Panc1 (cell line): ENCODE measurements at regions not wholly inside any gene's neighbourhood (a gene's known extent, or its start where the extent isn't known, plus 50 kb on each side); places are given as distances from the start of the nearest gene placed in this dataset.
A peak's percentile ranks its signal among the peaks of the same experiment; 100 is the strongest.

ENCODE experiments used
- ATAC-seq: fragments of 200-7000 bp; cut with Tn5 transposase; 2 replicates; pipeline ENCODE4 v1.9.1; 2020; ENCODE audit warnings: mild to moderate bottlenecking, moderate library complexity
- BruUV-seq: library from RNA; stranded (reverse); fragments of 400-500 nt; replicated peaks from 2 replicates; lab custom pipeline; 2021; lab: Mats Ljungman, UMichigan
- CTCF ChIA-PET: fragments of 300-600 bp; sonication (Branson Sonifier 250); formaldehyde crosslinking; loops from one replicate; lab custom pipeline; 2022; ENCODE audit warnings: antibody characterized with exemption; lab: Charles Lee
- POLR2A ChIA-PET: fragments of 300-600 bp; sonication (Branson Sonifier 250); formaldehyde crosslinking; loops from one replicate; lab custom pipeline; 2022; ENCODE audit warnings: antibody characterized with exemption; lab: Charles Lee
- DNase-seq: peaks from one replicate; pipeline ENCODE4 v3.0.0-alpha.2; 2010; ENCODE audit warnings: low read depth, low spot score
- H3K27ac ChIP-seq: 2 replicates; pipeline ENCODE4 v1.5.1; 2011; ENCODE audit warnings: mild to moderate bottlenecking, low read length, inconsistent platforms
- H3K27me3 ChIP-seq: fragments of 200-500 bp; sonication (Bioruptor generic); 2 replicates; pipeline ENCODE4 v1.6.0; 2014; ENCODE audit warnings: low read length, inconsistent platforms; ENCODE audit not compliant: control insufficient read depth, insufficient read depth
- H3K36me3 ChIP-seq: fragments of 200-500 bp; sonication (Bioruptor generic); 2 replicates; pipeline ENCODE4 v1.5.1; 2014; ENCODE audit warnings: inconsistent platforms, mild to moderate bottlenecking, low read length, moderate library complexity; ENCODE audit not compliant: control insufficient read depth, insufficient read depth
- H3K4me1 ChIP-seq: 2 replicates; pipeline ENCODE4 v1.5.1; 2011; ENCODE audit warnings: inconsistent platforms, mild to moderate bottlenecking, low read length, moderate library complexity; ENCODE audit not compliant: control insufficient read depth, insufficient read depth
- H3K4me3 ChIP-seq, 2 experiments: 2 replicates each; pipeline ENCODE4 v1.5.1; 2011 to 2012; ENCODE audit warnings: low read depth in 2 of 2, low read length in 2 of 2, mild to moderate bottlenecking in 2 of 2, inconsistent platforms in 1 of 2, moderate library complexity in 1 of 2
- H3K9me3 ChIP-seq: fragments of 200-500 bp; sonication (Bioruptor generic); 2 replicates; pipeline ENCODE4 v1.5.1; 2014; ENCODE audit warnings: low read depth, mild to moderate bottlenecking, inconsistent platforms, low read length, moderate library complexity; ENCODE audit not compliant: control insufficient read depth, insufficient read depth
- POLR2AphosphoS5 ChIP-seq: IDR thresholded peaks from 2 replicates; pipeline ENCODE4 v1.6.1; 2012; ENCODE audit warnings: mild to moderate bottlenecking, low read depth, low read length, moderate library complexity
- SIN3A ChIP-seq: IDR thresholded peaks from 2 replicates; pipeline ENCODE4 v1.6.1; 2012; ENCODE audit warnings: low read depth, mild to moderate bottlenecking, low read length, moderate library complexity, borderline replicate concordance; ENCODE audit not compliant: insufficient read depth
- TCF7L2 ChIP-seq: IDR thresholded peaks from 2 replicates; pipeline ENCODE4 v1.6.1; 2011; ENCODE audit warnings: mild to moderate bottlenecking, low read depth, low read length, inconsistent platforms
- in situ Hi-C: cut with HindIII; loops from 2 replicates; pipeline ENCODE4 v1.10.0; 2016; ENCODE audit warnings: low sequenced_read_pairs, low pct_unique_long_range_greater_than_20kb
- intact Hi-C: fragments of 100-400 bp; cut with micrococcal nuclease; formaldehyde crosslinking; loops from one replicate; pipeline ENCODE4 v1.10.0; 2022; ENCODE audit not compliant: unreplicated experiment
- TF ChIP-seq, protein P1 (sequence below), 2 experiments: IDR thresholded peaks; 2 replicates each; pipeline ENCODE4 v1.6.1; 2011 to 2012; ENCODE audit warnings: low read depth in 2 of 2, control low read depth in 1 of 2, low read length in 1 of 2, mild to moderate bottlenecking in 1 of 2, moderate library complexity in 1 of 2; ENCODE audit not compliant: insufficient read depth in 1 of 2
- TF ChIP-seq, protein P2 (sequence below): fragments of 450-650 bp; IDR thresholded peaks from 2 replicates; pipeline ENCODE4 v1.5.1; 2017; ENCODE audit warnings: mild to moderate bottlenecking

DNA sequence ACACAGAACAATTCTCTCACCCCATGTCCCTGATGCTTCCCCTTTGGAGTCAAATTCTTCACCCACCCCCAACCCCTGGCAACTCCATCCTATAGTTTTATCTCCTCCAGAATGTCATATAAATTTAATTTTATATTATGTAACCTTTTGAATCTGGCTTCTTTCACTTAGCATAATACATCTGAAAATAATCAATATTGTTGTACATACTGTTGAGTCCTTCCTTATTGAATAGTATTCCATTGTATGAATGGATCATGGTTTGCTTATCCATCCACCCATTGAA, 98.9 kb upstream of the TSC22D2 start:
- Histone ChIP-seq H3K4me1 (no peaks in the 10 kb centered on the region), H3K27me3 (no peaks in the 10 kb centered on the region), H3K4me3 (no peak overlapping the region), H3K27ac (peak overlapping the region; percentile 60; the same call in 1 of the 2 replicates), H3K36me3 (no peaks in the 10 kb centered on the region), H3K9me3 (peaks cover 32% of the 10 kb centered on the region; the same call in 1 of the 2 replicates)
- DNase-seq (no peak), ATAC-seq (no peak)
- BruUV-seq, result no TSS peak
- intact Hi-C loops, result no loop called here
- ChIA-PET POLR2A (no interaction called here), CTCF (no interaction called here)
- no peak for TF ChIP-seq POLR2AphosphoS5
- no peak for TF ChIP-seq SIN3A
- TF ChIP-seq, protein P1, sequence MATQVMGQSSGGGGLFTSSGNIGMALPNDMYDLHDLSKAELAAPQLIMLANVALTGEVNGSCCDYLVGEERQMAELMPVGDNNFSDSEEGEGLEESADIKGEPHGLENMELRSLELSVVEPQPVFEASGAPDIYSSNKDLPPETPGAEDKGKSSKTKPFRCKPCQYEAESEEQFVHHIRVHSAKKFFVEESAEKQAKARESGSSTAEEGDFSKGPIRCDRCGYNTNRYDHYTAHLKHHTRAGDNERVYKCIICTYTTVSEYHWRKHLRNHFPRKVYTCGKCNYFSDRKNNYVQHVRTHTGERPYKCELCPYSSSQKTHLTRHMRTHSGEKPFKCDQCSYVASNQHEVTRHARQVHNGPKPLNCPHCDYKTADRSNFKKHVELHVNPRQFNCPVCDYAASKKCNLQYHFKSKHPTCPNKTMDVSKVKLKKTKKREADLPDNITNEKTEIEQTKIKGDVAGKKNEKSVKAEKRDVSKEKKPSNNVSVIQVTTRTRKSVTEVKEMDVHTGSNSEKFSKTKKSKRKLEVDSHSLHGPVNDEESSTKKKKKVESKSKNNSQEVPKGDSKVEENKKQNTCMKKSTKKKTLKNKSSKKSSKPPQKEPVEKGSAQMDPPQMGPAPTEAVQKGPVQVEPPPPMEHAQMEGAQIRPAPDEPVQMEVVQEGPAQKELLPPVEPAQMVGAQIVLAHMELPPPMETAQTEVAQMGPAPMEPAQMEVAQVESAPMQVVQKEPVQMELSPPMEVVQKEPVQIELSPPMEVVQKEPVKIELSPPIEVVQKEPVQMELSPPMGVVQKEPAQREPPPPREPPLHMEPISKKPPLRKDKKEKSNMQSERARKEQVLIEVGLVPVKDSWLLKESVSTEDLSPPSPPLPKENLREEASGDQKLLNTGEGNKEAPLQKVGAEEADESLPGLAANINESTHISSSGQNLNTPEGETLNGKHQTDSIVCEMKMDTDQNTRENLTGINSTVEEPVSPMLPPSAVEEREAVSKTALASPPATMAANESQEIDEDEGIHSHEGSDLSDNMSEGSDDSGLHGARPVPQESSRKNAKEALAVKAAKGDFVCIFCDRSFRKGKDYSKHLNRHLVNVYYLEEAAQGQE (IDR thresholded peaks at IDR 0.05; ENCODE audit: insufficient read depth in 1 of 2, low read depth in 2 of 2, low read length in 1 of 2), result no peak
- TF ChIP-seq TCF7L2, result no peak
- TF ChIP-seq, protein P2, sequence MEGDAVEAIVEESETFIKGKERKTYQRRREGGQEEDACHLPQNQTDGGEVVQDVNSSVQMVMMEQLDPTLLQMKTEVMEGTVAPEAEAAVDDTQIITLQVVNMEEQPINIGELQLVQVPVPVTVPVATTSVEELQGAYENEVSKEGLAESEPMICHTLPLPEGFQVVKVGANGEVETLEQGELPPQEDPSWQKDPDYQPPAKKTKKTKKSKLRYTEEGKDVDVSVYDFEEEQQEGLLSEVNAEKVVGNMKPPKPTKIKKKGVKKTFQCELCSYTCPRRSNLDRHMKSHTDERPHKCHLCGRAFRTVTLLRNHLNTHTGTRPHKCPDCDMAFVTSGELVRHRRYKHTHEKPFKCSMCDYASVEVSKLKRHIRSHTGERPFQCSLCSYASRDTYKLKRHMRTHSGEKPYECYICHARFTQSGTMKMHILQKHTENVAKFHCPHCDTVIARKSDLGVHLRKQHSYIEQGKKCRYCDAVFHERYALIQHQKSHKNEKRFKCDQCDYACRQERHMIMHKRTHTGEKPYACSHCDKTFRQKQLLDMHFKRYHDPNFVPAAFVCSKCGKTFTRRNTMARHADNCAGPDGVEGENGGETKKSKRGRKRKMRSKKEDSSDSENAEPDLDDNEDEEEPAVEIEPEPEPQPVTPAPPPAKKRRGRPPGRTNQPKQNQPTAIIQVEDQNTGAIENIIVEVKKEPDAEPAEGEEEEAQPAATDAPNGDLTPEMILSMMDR, result no peak
- in situ Hi-C loops, result no loop called here

DNA sequence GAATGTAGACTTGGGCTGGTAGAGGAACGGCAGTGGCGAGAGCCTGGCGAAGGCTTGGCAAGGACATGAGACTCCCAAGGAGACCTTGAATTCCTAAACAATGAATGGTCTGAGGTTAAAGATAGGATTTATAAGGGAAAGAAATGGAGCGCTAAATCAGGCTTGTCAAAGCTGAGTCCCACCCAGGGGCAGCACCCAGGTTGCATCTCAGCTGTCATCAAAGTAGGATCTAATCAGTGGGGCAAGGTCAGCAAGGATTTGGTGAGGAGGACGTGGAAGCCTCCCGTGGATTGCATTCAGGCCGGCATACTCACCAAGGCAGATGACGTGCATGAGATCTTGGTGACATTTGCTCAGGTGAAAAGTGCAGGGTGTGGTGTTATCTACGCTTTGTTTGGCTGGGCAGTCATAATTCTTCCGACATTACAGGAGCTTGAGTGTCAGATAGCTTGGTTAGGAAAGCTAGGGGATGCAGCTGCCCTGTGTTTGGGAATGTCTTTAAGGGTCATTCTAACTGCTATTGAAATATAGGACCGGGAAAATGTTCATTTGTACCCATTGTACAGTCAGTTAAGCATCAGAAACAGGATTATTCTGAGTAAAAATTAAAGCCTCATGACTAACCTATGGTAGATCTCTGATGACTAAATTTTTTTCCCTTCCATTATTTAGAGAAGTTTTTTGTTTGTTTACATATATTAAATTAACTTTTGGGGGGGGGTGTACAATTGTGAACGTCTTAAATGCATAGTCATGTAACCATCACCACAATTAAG, 99.4 kb upstream of the TSC22D2 start:
- Histone ChIP-seq H3K4me1 (no peaks in the 10 kb centered on the region), H3K4me3 (no peak overlapping the region), H3K9me3 (peaks cover 32% of the 10 kb centered on the region; the same call in 1 of the 2 replicates), H3K27me3 (no peaks in the 10 kb centered on the region), H3K27ac (peak overlapping the region; percentile 68), H3K36me3 (no peaks in the 10 kb centered on the region)
- in situ Hi-C loops, result no loop called here
- no TSS peak for BruUV-seq
- ChIA-PET POLR2A (no interaction called here), CTCF (no interaction called here)
- intact Hi-C loops, result no loop called here
- no peak for TF ChIP-seq SIN3A
- no peak for TF ChIP-seq POLR2AphosphoS5
- no peak for DNase-seq
- ATAC-seq, result peak; percentile 35; the same call in 1 of the 2 replicates

DNA sequence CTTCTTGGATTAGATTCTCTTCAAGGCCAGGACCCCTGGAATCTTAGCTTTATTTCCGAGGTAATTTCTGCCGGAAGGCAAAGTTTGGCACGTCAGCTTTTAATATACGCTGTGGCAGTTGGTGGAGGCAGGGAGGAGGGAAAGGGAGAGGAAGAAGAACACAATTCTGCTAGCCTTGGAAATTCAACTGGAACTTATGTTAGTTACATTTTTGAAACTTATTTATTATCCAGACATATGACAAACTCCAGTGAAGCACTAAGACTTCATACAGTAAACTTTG, 100.1 kb upstream of the TSC22D2 start:
- ATAC-seq, result no peak
- intact Hi-C loops, result no loop called here
- CTCF ChIA-PET, result no interaction called here
- POLR2A ChIA-PET, result no interaction called here
- Histone ChIP-seq H3K4me1 (no peaks in the 10 kb centered on the region), H3K9me3 (peaks cover 32% of the 10 kb centered on the region; the same call in 1 of the 2 replicates), H3K36me3 (no peaks in the 10 kb centered on the region), H3K4me3 (no peak overlapping the region), H3K27ac (peak overlapping the region; percentile 68), H3K27me3 (no peaks in the 10 kb centered on the region)
- no TSS peak for BruUV-seq
- in situ Hi-C loops, result no loop called here
- TF ChIP-seq POLR2AphosphoS5 (no peak), TCF7L2 (no peak)
- TF ChIP-seq, protein P2, result no peak
- TF ChIP-seq, protein P1 (IDR thresholded peaks at IDR 0.05; ENCODE audit: insufficient read depth in 1 of 2, low read depth in 2 of 2, low read length in 1 of 2), result no peak
- DNase-seq, result no peak
